Omental fat pad (tissue), 3 donors: ENCODE measurements at regions not wholly inside any gene's neighbourhood (a gene's known extent, or its start where the extent isn't known, plus 50 kb on each side); places are given as distances from the start of the nearest gene placed in this dataset.
"Not testable (repeated sequence)": the region's sequence is repeated elsewhere in the genome, so short reads cannot be mapped to it uniquely, and the experiment has no call there.

Experiments used
- ATAC-seq: fragments of 150-250 bp; one replicate; pipeline ENCODE4 v1.9.1; 2016; ENCODE audit warnings: mild to moderate bottlenecking, moderate library complexity; ENCODE audit not compliant: low FRiP score
- DNase-seq: peaks from one replicate; pipeline ENCODE4 v3.0.0-alpha.2; 2019; ENCODE audit warnings: low spot score
- CTCF ChIP-seq, 3 donors: fragments of 450-650 bp; IDR thresholded peaks; one replicate each; pipeline ENCODE4 v1.5.1; 2016 to 2017; ENCODE audit warnings: antibody characterized with exemption in 3 of 3, mild to moderate bottlenecking in 3 of 3, moderate library complexity in 2 of 3

- no peak for TF ChIP-seq CTCF (IDR thresholded peaks at IDR 0.05)
- DNase-seq, result no peak
- ATAC-seq, result no peak
Observed at GRCh38 chr18:3348176-3348575, 86.2 kb downstream of the MYL12B start.

- not testable (repeated sequence) for DNase-seq, ATAC-seq
Observed at GRCh38 chr18:3349046-3349841, 87.3 kb downstream of the MYL12B start.

- no peak for TF ChIP-seq CTCF (IDR thresholded peaks at IDR 0.05)
- no peak for ATAC-seq
- no peak for DNase-seq
Observed at GRCh38 chr18:3350021-3350420, 88.1 kb downstream of the MYL12B start.

GRCh38 chr18:3350566-3351527, 88.9 kb downstream of the MYL12B start:
- DNase-seq, result no peak
- TF ChIP-seq CTCF (IDR thresholded peaks at IDR 0.05), result no peak
- ATAC-seq, result no peak

- no peak for ATAC-seq
- no peak for DNase-seq
- TF ChIP-seq CTCF (IDR thresholded peaks at IDR 0.05), result no peak
Observed at GRCh38 chr18:3354506-3354905, 92.6 kb downstream of the MYL12B start.

GRCh38 chr18:3356614-3357013, 93.4 kb upstream of the TGIF1 start:
- TF ChIP-seq CTCF (IDR thresholded peaks at IDR 0.05), result no peak
- DNase-seq, result no peak
- no peak for ATAC-seq

- no peak for DNase-seq
- no peak for TF ChIP-seq CTCF (IDR thresholded peaks at IDR 0.05)
- ATAC-seq, result no peak
Observed at GRCh38 chr18:3357516-3357915, 92.5 kb upstream of the TGIF1 start.
